GM12873 (cell line): ENCODE measurements at regions not wholly inside any gene's neighbourhood (a gene's known extent, or its start where the extent isn't known, plus 50 kb on each side); places are given as distances from the start of the nearest gene placed in this dataset.

ENCODE experiments used
- CTCF ChIP-seq: IDR thresholded peaks from 2 replicates; pipeline ENCODE4 v1.5.1; 2012; ENCODE audit warnings: low read depth, mild to moderate bottlenecking, moderate library complexity, low read length, control low read depth; ENCODE audit not compliant: insufficient read depth; ENCODE audit errors: missing control alignments

- TF ChIP-seq CTCF: no peak
Observed at GRCh38 chr3:110017304-110017703, 680.0 kb upstream of the DPPA4 start.

DNA sequence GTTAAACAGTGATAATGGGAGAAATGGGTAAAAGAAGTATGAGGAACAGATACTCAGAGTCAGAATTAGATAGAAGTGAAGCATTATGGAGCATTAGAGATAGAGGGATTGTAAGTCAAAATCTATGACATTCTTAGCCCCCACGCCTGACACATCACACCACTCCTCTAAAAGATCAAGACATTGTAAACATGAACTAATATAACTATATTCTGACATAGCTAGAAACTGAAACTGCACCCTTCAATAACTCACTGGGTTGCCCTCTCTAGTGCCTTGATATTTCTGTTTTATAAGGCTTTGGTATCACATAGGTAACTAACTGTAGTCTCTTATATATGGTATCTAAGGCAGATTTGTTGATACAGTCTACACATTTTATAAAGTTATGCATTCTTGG, 684.3 kb upstream of the DPPA4 start:
- TF ChIP-seq CTCF: no peak

DNA sequence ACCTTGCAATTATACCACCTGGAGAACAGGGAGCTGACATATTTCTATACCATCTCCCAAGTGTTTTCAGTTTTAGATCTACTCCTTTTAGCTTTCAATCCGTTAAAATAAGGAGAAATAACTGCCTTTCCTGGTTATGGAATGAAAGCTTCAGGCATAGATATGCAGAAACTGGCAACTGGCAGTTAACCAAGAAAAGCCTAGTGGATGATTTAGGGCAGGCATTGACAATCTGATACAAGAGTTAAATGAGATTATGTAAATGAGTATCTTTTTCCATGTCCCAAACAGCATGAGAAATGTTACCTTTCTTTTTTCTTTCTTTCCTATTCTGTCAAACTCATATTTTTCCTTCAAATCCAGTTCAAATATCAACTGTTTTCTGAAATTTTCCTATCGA, 689.1 kb upstream of the DPPA4 start:
- no peak for TF ChIP-seq CTCF

DNA sequence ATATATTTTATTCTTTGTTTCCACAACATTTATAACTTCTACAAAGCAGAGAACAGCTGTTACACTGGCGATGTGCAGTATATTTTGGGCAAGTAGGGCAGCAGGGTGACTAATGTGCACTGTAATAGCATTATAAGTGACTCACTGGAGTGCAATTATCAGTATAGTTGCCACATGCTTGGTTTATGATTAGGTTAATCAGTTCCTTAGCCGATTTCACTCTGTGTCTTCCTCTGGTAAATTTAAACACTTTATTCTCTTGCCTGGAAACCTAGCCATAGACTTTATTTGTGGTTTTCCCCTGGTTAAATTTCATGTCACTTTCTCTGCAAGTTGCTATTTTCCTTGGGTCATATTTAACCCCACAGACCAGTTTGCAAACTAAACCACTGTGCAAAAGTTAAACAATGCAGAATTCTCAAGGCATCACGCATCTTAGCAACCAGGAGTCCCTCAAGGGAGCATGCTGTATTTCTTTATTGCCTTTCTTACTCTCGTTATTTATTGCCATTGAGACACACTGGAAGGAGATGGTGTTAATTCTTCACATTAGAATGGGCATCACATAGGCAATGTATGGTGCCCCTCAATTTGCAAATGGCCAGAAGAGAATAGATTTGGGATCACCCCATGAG, 690.2 kb upstream of the DPPA4 start:
- no peak for TF ChIP-seq CTCF

DNA sequence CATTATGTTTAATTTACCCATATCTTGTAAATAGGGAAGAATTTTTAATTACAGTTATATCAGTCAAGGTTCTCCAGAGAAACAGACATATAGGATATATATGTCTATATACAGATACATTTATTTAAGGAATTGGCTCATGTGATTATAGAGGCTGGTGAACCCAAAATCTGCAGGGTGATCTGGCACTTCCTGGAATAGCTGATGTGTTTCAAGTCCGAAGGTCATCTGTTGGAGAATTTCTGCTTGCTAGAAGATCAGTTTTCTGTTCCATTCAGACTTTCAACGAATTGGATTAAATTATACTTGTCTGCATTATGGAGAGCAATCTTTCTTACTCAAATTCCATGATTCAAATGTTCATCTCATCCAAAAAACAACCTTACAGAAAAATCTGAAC, 694.6 kb upstream of the DPPA4 start:
- no peak for TF ChIP-seq CTCF

DNA sequence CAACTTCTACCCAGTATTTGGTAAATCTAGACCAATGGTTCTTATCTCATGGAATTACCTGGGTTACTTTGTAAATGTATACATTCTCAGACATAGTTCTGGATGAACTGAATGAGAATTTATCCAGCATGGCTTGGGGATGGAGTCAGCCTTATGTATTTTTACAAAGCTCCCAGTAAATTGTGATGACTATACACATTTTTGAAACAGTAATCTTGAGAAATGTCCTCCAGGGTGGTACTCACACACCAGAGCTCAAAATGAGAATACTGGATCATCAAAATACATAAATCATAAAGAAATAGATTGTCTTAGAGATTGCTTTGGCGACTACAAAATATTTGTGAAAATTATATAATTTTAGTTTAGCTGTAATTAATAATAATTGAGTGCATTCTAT, 722.1 kb upstream of the DPPA4 start:
- TF ChIP-seq CTCF: no peak

DNA sequence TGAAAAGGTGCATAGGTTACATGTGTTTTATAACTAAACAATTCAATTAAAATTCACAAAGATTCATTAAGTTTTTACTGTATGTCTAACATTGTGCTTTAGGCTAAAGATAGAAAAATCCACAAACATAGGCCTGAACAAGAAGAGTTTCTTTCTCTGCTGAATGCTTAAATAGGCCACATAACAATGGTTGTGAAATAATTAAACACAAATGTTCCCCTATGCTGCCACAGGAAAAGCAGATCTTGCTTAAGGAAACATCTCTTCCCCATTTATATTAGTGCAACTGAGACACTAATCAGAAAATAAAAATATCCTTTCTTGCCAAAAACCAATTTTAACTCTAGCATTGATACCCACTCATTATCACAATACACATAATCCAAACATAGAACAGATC, 725.4 kb upstream of the DPPA4 start:
- TF ChIP-seq CTCF: no peak
